Astrocyte (in vitro differentiated cells and primary cell): ENCODE measurements at regions not wholly inside any gene's neighbourhood (a gene's known extent, or its start where the extent isn't known, plus 50 kb on each side); places are given as distances from the start of the nearest gene placed in this dataset.

ENCODE experiments used
- DNase-seq: peaks from one replicate; pipeline ENCODE4 v3.0.0-alpha.2; 2010; ENCODE audit warnings: low read depth
- FAIRE-seq: peaks from 2 replicates; lab custom pipeline; 2011; peaks lifted over from hg19 to GRCh38; lab: Jason Lieb, UNC
- H2AFZ ChIP-seq: 2 replicates; pipeline ENCODE4 v1.6.0; 2012; ENCODE audit warnings: low read depth, low read length, inconsistent platforms
- H3K27ac ChIP-seq: 2 replicates; pipeline ENCODE4 v1.5.1; 2011; ENCODE audit warnings: low read depth, low read length, inconsistent platforms
- H3K27me3 ChIP-seq: 2 replicates; pipeline ENCODE4 v1.6.0; 2011; ENCODE audit warnings: low read length, inconsistent platforms; ENCODE audit not compliant: insufficient read depth
- H3K36me3 ChIP-seq: 2 replicates; pipeline ENCODE4 v1.5.1; 2011; ENCODE audit warnings: low read length, inconsistent platforms; ENCODE audit not compliant: insufficient read depth
- H3K4me1 ChIP-seq: 2 replicates; pipeline ENCODE4 v1.5.1; 2011; ENCODE audit warnings: low read length, inconsistent platforms; ENCODE audit not compliant: insufficient read depth
- H3K4me2 ChIP-seq: 2 replicates; pipeline ENCODE4 v1.6.0; 2012; ENCODE audit warnings: low read length, inconsistent platforms
- H3K4me3 ChIP-seq: 2 replicates; pipeline ENCODE4 v1.5.1; 2011; ENCODE audit warnings: low read depth, mild to moderate bottlenecking, low read length, inconsistent platforms; ENCODE audit not compliant: insufficient read depth
- H3K79me2 ChIP-seq: 2 replicates; pipeline ENCODE4 v1.6.0; 2012; ENCODE audit warnings: mild to moderate bottlenecking, low read length, inconsistent platforms; ENCODE audit not compliant: insufficient read depth
- H3K9ac ChIP-seq: 2 replicates; pipeline ENCODE4 v1.6.0; 2012; ENCODE audit warnings: mild to moderate bottlenecking, low read length, inconsistent platforms
- H3K9me3 ChIP-seq: 2 replicates; pipeline ENCODE4 v1.5.1; 2012; ENCODE audit warnings: low read depth, mild to moderate bottlenecking, low read length, inconsistent platforms; ENCODE audit not compliant: insufficient read depth
- H4K20me1 ChIP-seq: 2 replicates; pipeline ENCODE4 v1.6.0; 2012; ENCODE audit warnings: low read length, inconsistent platforms; ENCODE audit not compliant: insufficient read depth
- H3K27ac Mint-ChIP-seq: one replicate; pipeline ENCODE4 v1.8.0; 2021; ENCODE audit warnings: mild to moderate bottlenecking, mixed read lengths; ENCODE audit not compliant: unreplicated experiment
- H3K27me3 Mint-ChIP-seq: one replicate; pipeline ENCODE4 v1.8.0; 2021; ENCODE audit warnings: low read depth, mixed read lengths; ENCODE audit not compliant: unreplicated experiment
- H3K36me3 Mint-ChIP-seq: one replicate; pipeline ENCODE4 v1.8.0; 2021; ENCODE audit warnings: low read depth, mixed read lengths; ENCODE audit not compliant: unreplicated experiment
- H3K4me1 Mint-ChIP-seq: one replicate; pipeline ENCODE4 v1.8.0; 2021; ENCODE audit warnings: low read depth, mixed read lengths; ENCODE audit not compliant: unreplicated experiment
- H3K4me3 Mint-ChIP-seq: one replicate; pipeline ENCODE4 v1.8.0; 2021; ENCODE audit warnings: mild to moderate bottlenecking, moderate library complexity, mixed read lengths; ENCODE audit not compliant: unreplicated experiment
- H3K9me3 Mint-ChIP-seq: one replicate; pipeline ENCODE4 v1.8.0; 2021; ENCODE audit warnings: mild to moderate bottlenecking, mixed read lengths; ENCODE audit not compliant: unreplicated experiment
- EZH2 ChIP-seq: IDR thresholded peaks from 2 replicates; pipeline ENCODE4 v1.6.1; 2012; ENCODE audit warnings: mild to moderate bottlenecking, low read length, inconsistent platforms; ENCODE audit not compliant: insufficient read depth
- TF ChIP-seq, protein P1 (sequence below): IDR thresholded peaks from 2 replicates; pipeline ENCODE4 v1.5.1; 2011; ENCODE audit warnings: low read depth, mild to moderate bottlenecking, inconsistent platforms, low read length, moderate library complexity; ENCODE audit not compliant: insufficient read depth

DNA sequence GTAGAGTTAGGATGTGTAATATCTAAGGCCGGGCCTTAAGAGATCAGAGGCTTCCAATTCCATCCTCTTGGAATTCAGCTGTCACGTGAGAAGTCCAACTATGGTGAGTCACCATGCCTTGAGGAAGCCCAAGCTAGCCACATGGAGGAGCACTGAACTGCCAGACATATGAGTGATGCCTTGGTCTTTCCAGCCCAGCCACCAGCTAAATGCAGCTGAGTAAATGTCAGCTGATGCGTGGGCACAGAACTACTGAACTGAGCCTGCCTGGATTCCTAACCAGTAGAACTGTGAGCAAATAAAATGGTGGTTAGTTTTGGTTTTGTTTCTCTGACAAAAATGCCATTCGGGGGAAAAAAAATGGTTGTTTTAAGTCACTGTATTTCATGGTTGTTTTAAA, 153.7 kb upstream of the SERTAD2 start:
- Mint-ChIP-seq H3K36me3 (no peaks in the 10 kb centered on the region), H3K4me1 (peaks cover 33% of the 10 kb centered on the region), H3K9me3 (no peaks in the 10 kb centered on the region), H3K4me3 (no peak overlapping the region), H3K27ac (peak overlapping the region; percentile 90), H3K27me3 (peaks cover 2% of the 10 kb centered on the region)
- Histone ChIP-seq H3K9ac (peak overlapping the region; percentile 54), H4K20me1 (no peaks in the 10 kb centered on the region), H3K79me2 (no peaks in the 10 kb centered on the region), H3K4me2 (peak overlapping the region; percentile 72), H3K9me3 (no peaks in the 10 kb centered on the region), H3K27ac (peak overlapping the region; percentile 93), H3K27me3 (no peaks in the 10 kb centered on the region), H3K36me3 (no peaks in the 10 kb centered on the region), H3K4me3 (peak overlapping the region; percentile 10), H3K4me1 (peaks cover 22% of the 10 kb centered on the region), H2AFZ (peak overlapping the region; percentile 33)
- no peak for TF ChIP-seq EZH2
- TF ChIP-seq, protein P1, sequence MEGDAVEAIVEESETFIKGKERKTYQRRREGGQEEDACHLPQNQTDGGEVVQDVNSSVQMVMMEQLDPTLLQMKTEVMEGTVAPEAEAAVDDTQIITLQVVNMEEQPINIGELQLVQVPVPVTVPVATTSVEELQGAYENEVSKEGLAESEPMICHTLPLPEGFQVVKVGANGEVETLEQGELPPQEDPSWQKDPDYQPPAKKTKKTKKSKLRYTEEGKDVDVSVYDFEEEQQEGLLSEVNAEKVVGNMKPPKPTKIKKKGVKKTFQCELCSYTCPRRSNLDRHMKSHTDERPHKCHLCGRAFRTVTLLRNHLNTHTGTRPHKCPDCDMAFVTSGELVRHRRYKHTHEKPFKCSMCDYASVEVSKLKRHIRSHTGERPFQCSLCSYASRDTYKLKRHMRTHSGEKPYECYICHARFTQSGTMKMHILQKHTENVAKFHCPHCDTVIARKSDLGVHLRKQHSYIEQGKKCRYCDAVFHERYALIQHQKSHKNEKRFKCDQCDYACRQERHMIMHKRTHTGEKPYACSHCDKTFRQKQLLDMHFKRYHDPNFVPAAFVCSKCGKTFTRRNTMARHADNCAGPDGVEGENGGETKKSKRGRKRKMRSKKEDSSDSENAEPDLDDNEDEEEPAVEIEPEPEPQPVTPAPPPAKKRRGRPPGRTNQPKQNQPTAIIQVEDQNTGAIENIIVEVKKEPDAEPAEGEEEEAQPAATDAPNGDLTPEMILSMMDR, result no peak
- DNase-seq (peak; percentile 100), FAIRE-seq (peak; percentile 92)

DNA sequence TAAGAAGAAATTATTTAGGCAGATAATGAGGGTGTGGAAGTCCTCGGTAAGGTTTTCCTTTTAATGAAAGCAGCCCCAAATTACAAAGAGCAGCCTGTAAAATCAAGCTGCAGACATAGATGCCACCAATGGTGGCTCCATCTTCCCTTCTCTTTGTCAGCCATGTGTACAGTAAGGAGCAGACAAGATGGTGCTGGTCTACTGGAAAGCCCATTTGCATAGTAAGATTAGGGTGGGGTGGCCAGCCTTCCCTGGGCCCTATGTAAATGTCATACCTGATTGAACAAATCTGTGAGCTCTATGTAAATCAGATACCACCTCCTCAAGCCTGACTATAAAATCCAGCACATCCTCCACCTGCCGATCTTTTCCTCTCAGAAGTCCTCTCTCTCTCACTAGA, 154.4 kb upstream of the SERTAD2 start:
- H3K4me3 ChIP-seq, result peak overlapping the region; percentile 10
- Mint-ChIP-seq H3K4me1 (peaks cover 33% of the 10 kb centered on the region), H3K27me3 (peaks cover 2% of the 10 kb centered on the region), H3K9me3 (no peaks in the 10 kb centered on the region), H3K27ac (peak overlapping the region; percentile 90), H3K36me3 (no peaks in the 10 kb centered on the region), H3K4me3 (no peak overlapping the region)
- H3K36me3 ChIP-seq, result no peaks in the 10 kb centered on the region
- DNase-seq (no peak), FAIRE-seq (no peak)
- no peaks in the 10 kb centered on the region for H3K27me3 ChIP-seq
- no peaks in the 10 kb centered on the region for H3K9me3 ChIP-seq
- peak overlapping the region; percentile 93 for H3K27ac ChIP-seq
- peak overlapping the region; percentile 33 for H2AFZ ChIP-seq
- H3K4me2 ChIP-seq, result peak overlapping the region; percentile 72
- no peaks in the 10 kb centered on the region for H3K79me2 ChIP-seq
- TF ChIP-seq, protein P1, result no peak
- TF ChIP-seq EZH2, result no peak
- no peaks in the 10 kb centered on the region for H4K20me1 ChIP-seq
- H3K4me1 ChIP-seq, result peaks cover 22% of the 10 kb centered on the region
- peak overlapping the region; percentile 54 for H3K9ac ChIP-seq

DNA sequence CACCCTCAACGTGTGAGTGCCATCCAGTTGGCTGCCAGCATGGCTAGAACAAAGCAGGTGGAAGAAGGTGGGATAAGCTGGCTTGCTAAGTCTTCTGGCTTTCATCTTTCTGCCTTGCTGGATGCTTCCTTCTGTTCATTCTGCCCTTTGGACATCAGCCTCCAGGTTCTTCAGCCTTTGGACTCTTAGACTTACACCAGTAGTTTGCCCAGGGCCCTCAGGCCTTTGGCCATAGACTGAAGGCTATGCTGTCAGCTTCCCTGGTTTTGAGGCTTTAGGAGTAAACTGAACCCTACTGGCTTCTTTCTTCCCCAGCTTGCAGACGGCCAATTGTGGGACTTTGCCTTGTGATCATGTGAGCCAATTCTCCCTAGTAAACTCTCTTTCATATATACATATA, 155.0 kb upstream of the SERTAD2 start:
- Histone ChIP-seq H3K27ac (no peak overlapping the region), H3K9ac (no peak overlapping the region), H3K79me2 (no peaks in the 10 kb centered on the region), H3K4me1 (peaks cover 22% of the 10 kb centered on the region), H3K4me2 (no peak overlapping the region), H2AFZ (no peak overlapping the region), H3K36me3 (no peaks in the 10 kb centered on the region), H3K27me3 (no peaks in the 10 kb centered on the region), H4K20me1 (no peaks in the 10 kb centered on the region), H3K9me3 (no peaks in the 10 kb centered on the region), H3K4me3 (no peak overlapping the region)
- TF ChIP-seq EZH2, result no peak
- TF ChIP-seq, protein P1, result no peak
- Mint-ChIP-seq H3K27me3 (peaks cover 2% of the 10 kb centered on the region), H3K36me3 (no peaks in the 10 kb centered on the region), H3K9me3 (no peaks in the 10 kb centered on the region), H3K27ac (peak overlapping the region; percentile 58), H3K4me3 (no peak overlapping the region), H3K4me1 (peaks cover 33% of the 10 kb centered on the region)
- no peak for FAIRE-seq
- DNase-seq, result no peak
